ENCODE measurements at regions not wholly inside any gene's neighbourhood (a gene's known extent, or its start where the extent isn't known, plus 50 kb on each side); places are given as distances from the start of the nearest gene placed in this dataset.

DNA sequence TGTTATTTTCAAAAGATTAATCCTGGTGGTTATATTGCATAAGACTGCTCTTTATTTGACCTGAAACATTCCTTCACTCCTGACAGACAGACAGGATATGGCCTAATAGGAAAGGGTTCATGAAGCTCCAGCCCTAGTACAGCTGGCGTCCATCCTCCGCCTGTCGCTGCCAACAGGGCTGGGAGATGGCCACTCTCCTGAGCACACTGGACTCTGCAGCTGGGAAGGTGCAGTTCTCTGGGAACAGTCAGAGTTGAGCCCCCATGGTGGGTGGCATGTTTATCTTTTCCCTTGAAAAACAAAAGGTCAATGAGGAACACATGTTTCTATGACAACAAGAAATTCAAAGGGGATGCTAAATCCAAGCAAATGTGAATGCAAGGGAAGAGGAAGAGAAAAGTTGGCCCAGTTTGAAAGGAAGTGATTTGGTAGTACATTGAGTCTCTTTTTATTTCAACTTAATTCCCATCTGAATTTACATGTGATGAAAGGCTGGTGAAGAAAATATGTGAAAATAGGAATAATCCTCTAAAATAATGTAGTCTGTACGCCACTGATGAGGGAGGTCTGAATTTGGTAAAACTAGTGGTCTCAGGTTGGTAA is 89.9 kb upstream of the DCN start:
- Histone ChIP-seq H3K4me3 (replicated peaks; ENCODE audit: insufficient read depth, low read length) (no peak overlapping the region), H3K27ac (replicated peaks) (no peak overlapping the region), H3K27me3 (ENCODE audit: insufficient read depth, poor library complexity, severe bottlenecking) (no peaks in the 10 kb centered on the region)
- no peak for TF ChIP-seq POLR2AphosphoS5 (IDR thresholded peaks at IDR 0.05; ENCODE audit: low read depth)
- no peak for TF ChIP-seq GABPA (IDR thresholded peaks at IDR 0.05; ENCODE audit: low read depth)
- TF ChIP-seq SPI1 (IDR thresholded peaks at IDR 0.05; ENCODE audit: borderline replicate concordance, low read depth): no peak
- TF ChIP-seq REST (IDR thresholded peaks at IDR 0.05; ENCODE audit: insufficient replicate concordance, low read depth): no peak
- no peak for TF ChIP-seq CTCF (IDR thresholded peaks at IDR 0.05; ENCODE audit: insufficient read depth, low read length)
- DNase-seq (ENCODE audit: low read depth in 1 of 2, low spot score in 1 of 2): no peak

- no peak overlapping the region for H3K27ac ChIP-seq (replicated peaks)
- DNase-seq (ENCODE audit: low read depth in 1 of 2, low spot score in 1 of 2): no peak
- H3K27me3 ChIP-seq (ENCODE audit: insufficient read depth, poor library complexity, severe bottlenecking): no peaks in the 10 kb centered on the region
- TF ChIP-seq CTCF (IDR thresholded peaks at IDR 0.05; ENCODE audit: insufficient read depth, low read length): no peak
- no peak overlapping the region for H3K4me3 ChIP-seq (replicated peaks; ENCODE audit: insufficient read depth, low read length)
Measured at GRCh38 chr12:91271185-91271584, 88.6 kb upstream of the DCN start.

DNA sequence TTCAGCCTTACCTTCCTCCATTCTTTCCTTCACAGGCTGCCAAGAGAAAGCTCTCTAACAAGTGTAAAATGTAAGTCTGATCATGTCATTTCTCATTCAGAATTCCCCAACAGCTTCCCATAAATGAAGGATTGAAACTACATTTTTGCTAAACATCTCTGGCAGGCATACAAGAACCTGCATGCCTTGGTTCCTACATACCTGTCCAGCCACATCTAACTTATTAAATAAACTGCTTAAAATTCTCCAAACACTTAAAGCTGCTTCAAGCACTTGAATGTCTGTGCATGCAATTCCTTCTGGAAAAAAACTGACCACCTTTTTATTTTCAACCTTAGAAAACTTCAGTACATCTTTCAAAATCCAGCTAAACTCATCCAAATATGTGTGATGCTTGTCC is 84.4 kb upstream of the DCN start:
- TF ChIP-seq GABPA (IDR thresholded peaks at IDR 0.05; ENCODE audit: low read depth) (no peak), CTCF (IDR thresholded peaks at IDR 0.05; ENCODE audit: insufficient read depth, low read length) (no peak), SPI1 (IDR thresholded peaks at IDR 0.05; ENCODE audit: borderline replicate concordance, low read depth) (no peak), POLR2AphosphoS5 (IDR thresholded peaks at IDR 0.05; ENCODE audit: low read depth) (no peak), REST (IDR thresholded peaks at IDR 0.05; ENCODE audit: insufficient replicate concordance, low read depth) (no peak)
- no peak overlapping the region for H3K4me3 ChIP-seq (replicated peaks; ENCODE audit: insufficient read depth, low read length)
- H3K27ac ChIP-seq (replicated peaks): no peak overlapping the region
- DNase-seq (ENCODE audit: low read depth in 1 of 2, low spot score in 1 of 2): no peak
- no peaks in the 10 kb centered on the region for H3K27me3 ChIP-seq (ENCODE audit: insufficient read depth, poor library complexity, severe bottlenecking)

GRCh38 chr12:91264178-91264577 is 81.6 kb upstream of the DCN start:
- no peak overlapping the region for H3K27ac ChIP-seq (replicated peaks)
- no peak for TF ChIP-seq SPI1 (IDR thresholded peaks at IDR 0.05; ENCODE audit: borderline replicate concordance, low read depth)
- TF ChIP-seq CTCF (IDR thresholded peaks at IDR 0.05; ENCODE audit: insufficient read depth, low read length): no peak
- no peak for TF ChIP-seq GABPA (IDR thresholded peaks at IDR 0.05; ENCODE audit: low read depth)
- no peak for TF ChIP-seq POLR2AphosphoS5 (IDR thresholded peaks at IDR 0.05; ENCODE audit: low read depth)
- no peak for TF ChIP-seq REST (IDR thresholded peaks at IDR 0.05; ENCODE audit: insufficient replicate concordance, low read depth)
- no peaks in the 10 kb centered on the region for H3K27me3 ChIP-seq (ENCODE audit: insufficient read depth, poor library complexity, severe bottlenecking)
- no peak overlapping the region for H3K4me3 ChIP-seq (replicated peaks; ENCODE audit: insufficient read depth, low read length)
- no peak for DNase-seq (ENCODE audit: low read depth in 1 of 2, low spot score in 1 of 2)
